Mesenchymal stem cell (in vitro differentiated cells and primary cell): ENCODE measurements at regions not wholly inside any gene's neighbourhood (a gene's known extent, or its start where the extent isn't known, plus 50 kb on each side); places are given as distances from the start of the nearest gene placed in this dataset.

Experiments used
- DNase-seq: peaks from one replicate; pipeline ENCODE4 v3.0.0-alpha.2; 2013
- H2AFZ ChIP-seq: one replicate; pipeline ENCODE4 v1.6.1; 2013; ENCODE audit warnings: low read depth, mild to moderate bottlenecking, control low read depth, inconsistent platforms, low read length, moderate library complexity
- H2AK5ac ChIP-seq: 2 replicates; pipeline ENCODE4 v1.6.1; 2013; ENCODE audit warnings: low read length, moderate library complexity, mild to moderate bottlenecking, inconsistent platforms; ENCODE audit not compliant: severe bottlenecking
- H2BK120ac ChIP-seq: one replicate; pipeline ENCODE4 v1.6.1; 2013; ENCODE audit warnings: low read depth, mild to moderate bottlenecking, inconsistent platforms, low read length, moderate library complexity
- H2BK12ac ChIP-seq, 2 experiments: one replicate each; pipeline ENCODE4 v1.6.1; 2013; ENCODE audit warnings: inconsistent platforms in 2 of 2, low read length in 2 of 2, mild to moderate bottlenecking in 2 of 2, moderate library complexity in 2 of 2, control low read depth in 1 of 2
- H2BK15ac ChIP-seq: one replicate; pipeline ENCODE4 v1.6.1; 2013; ENCODE audit warnings: mild to moderate bottlenecking, low read depth, inconsistent platforms; ENCODE audit not compliant: poor library complexity, severe bottlenecking
- H2BK5ac ChIP-seq: 2 replicates; pipeline ENCODE4 v1.6.1; 2013; ENCODE audit warnings: low read depth, mild to moderate bottlenecking, low read length, control low read depth, inconsistent platforms; ENCODE audit not compliant: poor library complexity, severe bottlenecking
- H3K14ac ChIP-seq, 2 experiments: one replicate each; pipeline ENCODE4 v1.6.1; 2013; ENCODE audit warnings: inconsistent platforms in 2 of 2, low read length in 2 of 2, control low read depth in 1 of 2, mild to moderate bottlenecking in 1 of 2, moderate library complexity in 1 of 2
- H3K18ac ChIP-seq, 2 experiments: one replicate each; pipeline ENCODE4 v1.6.1; 2013; ENCODE audit warnings: inconsistent platforms in 2 of 2, low read length in 2 of 2, control low read depth in 1 of 2, low read depth in 1 of 2, mild to moderate bottlenecking in 1 of 2
- H3K23ac ChIP-seq, 2 experiments: one replicate each; pipeline ENCODE4 v1.6.1; 2013; ENCODE audit warnings: inconsistent platforms in 2 of 2, low read length in 2 of 2, mild to moderate bottlenecking in 2 of 2, moderate library complexity in 2 of 2, control low read depth in 1 of 2
- H3K27ac ChIP-seq: 2 replicates; pipeline ENCODE4 v1.5.1; 2013; ENCODE audit warnings: mild to moderate bottlenecking, moderate library complexity, low read length, control low read depth, inconsistent platforms; ENCODE audit not compliant: poor library complexity, severe bottlenecking
- H3K27me3 ChIP-seq, 2 experiments: 2 replicates each; pipeline versions ENCODE4 v1.6.1 to v1.7.0; 2013; ENCODE audit warnings: low read length in 2 of 2, mild to moderate bottlenecking in 2 of 2, moderate library complexity in 2 of 2, control low read depth in 1 of 2, inconsistent platforms in 1 of 2; ENCODE audit not compliant: control insufficient read depth in 1 of 2, insufficient read depth in 1 of 2
- H3K36me3 ChIP-seq, 2 experiments: 2 replicates each; pipeline versions ENCODE4 v1.6.1 to v1.7.0; 2013; ENCODE audit warnings: low read length in 2 of 2, control low read depth in 1 of 2, inconsistent platforms in 1 of 2, low read depth in 1 of 2, mild to moderate bottlenecking in 1 of 2; ENCODE audit not compliant: insufficient read depth in 2 of 2, control insufficient read depth in 1 of 2
- H3K4ac ChIP-seq, 2 experiments: one replicate each; pipeline ENCODE4 v1.6.1; 2013; ENCODE audit warnings: inconsistent platforms in 2 of 2, low read length in 2 of 2, mild to moderate bottlenecking in 2 of 2, moderate library complexity in 2 of 2, control low read depth in 1 of 2, low read depth in 1 of 2
- H3K4me1 ChIP-seq: 2 replicates; pipeline ENCODE4 v1.6.1; 2013; ENCODE audit warnings: low read depth, low read length, control low read depth; ENCODE audit not compliant: control insufficient read depth, insufficient read depth
- H3K4me2 ChIP-seq: 2 replicates; pipeline ENCODE4 v1.6.1; 2013; ENCODE audit warnings: low read length, mild to moderate bottlenecking, inconsistent platforms; ENCODE audit not compliant: poor library complexity, severe bottlenecking
- H3K4me3 ChIP-seq, 2 experiments: 2 replicates each; pipeline versions ENCODE4 v1.5.1 to v1.7.0; 2013; ENCODE audit warnings: low read length in 2 of 2, mild to moderate bottlenecking in 2 of 2, control low read depth in 1 of 2, low read depth in 1 of 2; ENCODE audit not compliant: insufficient read depth in 1 of 2
- H3K79me1 ChIP-seq: replicated peaks from 2 replicates; pipeline ENCODE4 v1.6.1; 2013; ENCODE audit warnings: mild to moderate bottlenecking, control low read depth, low read length, inconsistent platforms; ENCODE audit not compliant: poor library complexity, severe bottlenecking
- H3K9ac ChIP-seq: 2 replicates; pipeline ENCODE4 v1.7.0; 2013; ENCODE audit warnings: mild to moderate bottlenecking, low read length, moderate library complexity
- H3K9me3 ChIP-seq: 2 replicates; pipeline ENCODE4 v1.7.0; 2013; ENCODE audit warnings: mild to moderate bottlenecking, low read length; ENCODE audit not compliant: control insufficient read depth
- H4K8ac ChIP-seq: one replicate; pipeline ENCODE4 v1.6.1; 2013; ENCODE audit warnings: inconsistent platforms, mild to moderate bottlenecking, low read length, moderate library complexity
- H4K91ac ChIP-seq: one replicate; pipeline ENCODE4 v1.6.1; 2013; ENCODE audit warnings: mild to moderate bottlenecking, low read length, inconsistent platforms
- WGBS: methylation state at CpG from one replicate; pipeline ENCODE4 v1.1.7; 2013; ENCODE audit warnings: mixed read lengths; 5-methylcytosine and 5-hydroxymethylcytosine counted together

DNA sequence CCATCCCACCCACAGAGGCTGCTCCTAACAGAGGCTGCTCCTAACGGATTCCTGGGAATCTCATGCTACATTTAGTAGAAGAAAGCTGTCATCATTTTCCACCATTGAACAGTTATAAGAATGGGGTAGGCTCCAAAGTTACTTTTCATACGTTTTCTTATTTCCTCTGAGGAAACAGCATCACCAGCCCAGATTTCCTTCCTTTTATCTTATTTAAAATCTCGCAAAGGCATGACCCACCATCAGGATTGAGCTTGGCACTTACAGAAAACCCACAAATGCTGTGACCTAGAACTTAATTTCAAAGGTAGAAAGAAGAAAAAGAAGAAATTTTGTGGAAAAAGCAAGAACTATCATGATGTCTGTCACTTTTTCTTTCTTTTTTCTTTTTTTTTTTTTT, 168.0 kb downstream of the LY86 start:
- no peak overlapping the region for H2BK5ac ChIP-seq
- H3K9ac ChIP-seq = no peak overlapping the region
- WGBS = 100% methylated on average over 1 of the region's 3 CpGs
- no peak overlapping the region for H3K14ac ChIP-seq
- no peak overlapping the region for H2BK120ac ChIP-seq
- no peak overlapping the region for H2AFZ ChIP-seq
- no peak overlapping the region for H3K27ac ChIP-seq
- peaks cover 0 to 4% of the 10 kb centered on the region in 2 experiments for H3K27me3 ChIP-seq
- no peak overlapping the region for H2AK5ac ChIP-seq
- H4K91ac ChIP-seq = no peak overlapping the region
- H3K23ac ChIP-seq = no peak overlapping the region
- no peaks in the 10 kb centered on the region for H3K79me1 ChIP-seq
- peaks cover 11% of the 10 kb centered on the region for H3K4me1 ChIP-seq
- H3K4me2 ChIP-seq = no peak overlapping the region
- H3K9me3 ChIP-seq = no peaks in the 10 kb centered on the region
- no peaks in the 10 kb centered on the region for H3K36me3 ChIP-seq
- DNase-seq = no peak
- H4K8ac ChIP-seq = no peak overlapping the region
- no peak overlapping the region for H3K4me3 ChIP-seq
- no peak overlapping the region for H3K18ac ChIP-seq
- no peak overlapping the region for H3K4ac ChIP-seq
- no peak overlapping the region for H2BK15ac ChIP-seq
- no peak overlapping the region for H2BK12ac ChIP-seq

DNA sequence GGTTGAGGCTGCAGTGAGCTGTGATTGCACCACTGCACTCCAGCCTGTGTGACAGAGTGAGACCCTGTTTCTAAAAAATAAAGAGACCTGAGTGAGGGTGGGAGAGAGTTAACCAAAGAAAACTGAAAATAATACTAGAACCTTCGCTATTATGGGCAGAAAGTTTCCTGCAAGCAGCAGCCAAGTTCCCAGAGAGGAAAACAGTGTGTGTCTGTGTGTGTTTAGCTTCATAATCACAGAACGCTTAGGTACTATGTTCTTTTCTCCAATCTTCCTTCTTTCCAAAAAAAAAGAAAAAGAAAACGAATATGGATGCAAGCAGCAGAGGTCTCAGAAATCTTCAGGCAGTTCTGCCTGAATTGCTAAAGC, 170.0 kb downstream of the LY86 start:
- no peak for DNase-seq
- Histone ChIP-seq H2BK12ac (peak overlapping the region in 1 of 2 experiments; percentile 90), H3K9ac (peak overlapping the region; percentile 64), H3K18ac (peak overlapping the region in 1 of 2 experiments; percentile 37), H3K4me1 (peaks cover 5% of the 10 kb centered on the region), H3K27ac (no peak overlapping the region), H3K4ac (peak overlapping the region in 1 of 2 experiments; percentile 7), H2BK120ac (no peak overlapping the region), H3K27me3 (peaks cover 0 to 9% of the 10 kb centered on the region in 2 experiments), H3K79me1 (no peaks in the 10 kb centered on the region), H3K9me3 (no peaks in the 10 kb centered on the region), H2BK5ac (no peak overlapping the region), H3K23ac (peak overlapping the region in 1 of 2 experiments; percentile 9), H2AFZ (peak overlapping the region; percentile 48), H4K8ac (peak overlapping the region; percentile 74), H3K4me2 (no peak overlapping the region), H3K36me3 (no peaks in the 10 kb centered on the region), H3K4me3 (no peak overlapping the region), H2BK15ac (no peak overlapping the region), H4K91ac (peak overlapping the region; percentile 89), H2AK5ac (no peak overlapping the region), H3K14ac (no peak overlapping the region)
- 66% methylated on average over 3 of the region's 3 CpGs for WGBS

DNA sequence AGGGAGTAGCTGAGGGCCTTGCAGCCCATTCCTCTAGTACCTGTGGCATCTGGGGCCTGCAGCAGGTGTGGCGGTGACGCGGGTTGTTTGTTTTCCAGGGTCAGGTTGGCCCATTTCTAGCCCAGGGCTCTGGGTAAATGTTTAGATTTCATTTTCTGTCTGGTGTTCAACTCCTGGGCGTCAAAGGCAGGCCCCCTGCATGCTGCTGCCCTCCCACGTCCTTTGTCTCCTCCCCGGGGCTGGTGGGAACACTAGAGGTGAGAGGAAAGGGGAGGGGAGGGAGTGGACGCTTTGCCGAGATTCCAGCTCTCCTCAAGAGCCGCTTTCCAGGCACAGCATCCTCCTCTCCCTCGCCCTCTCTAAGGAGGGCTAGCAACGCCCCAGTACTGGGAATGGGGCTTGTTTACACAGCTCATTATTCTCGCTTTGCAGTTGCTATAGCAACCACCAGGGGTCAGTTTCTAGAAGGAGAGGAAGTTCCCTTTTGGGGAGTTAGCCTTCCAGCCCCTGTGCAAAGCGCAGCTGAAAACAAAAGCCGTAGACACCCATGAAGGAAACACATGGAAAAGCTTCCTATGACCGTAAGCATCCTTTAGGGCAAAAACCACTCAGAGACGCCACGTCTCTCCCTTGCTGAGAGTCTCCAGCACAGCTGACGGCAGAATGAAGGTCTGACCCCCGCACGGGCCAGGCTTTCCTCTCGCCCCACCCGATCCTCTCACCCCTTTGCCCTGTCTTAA, 170.6 kb downstream of the LY86 start:
- Histone ChIP-seq H2BK5ac (no peak overlapping the region), H3K27ac (no peak overlapping the region), H2AFZ (peak overlapping the region; percentile 48), H2BK120ac (peak overlapping the region; percentile 61), H3K9me3 (no peaks in the 10 kb centered on the region), H2AK5ac (no peak overlapping the region), H3K23ac (peak overlapping the region in 1 of 2 experiments; percentile 9), H3K4ac (peak overlapping the region in 1 of 2 experiments; percentile 17), H3K27me3 (peaks cover 0 to 9% of the 10 kb centered on the region in 2 experiments), H3K18ac (peak overlapping the region; percentile 28 to 37), H3K36me3 (no peaks in the 10 kb centered on the region), H3K9ac (peak overlapping the region; percentile 64), H3K79me1 (no peaks in the 10 kb centered on the region), H2BK12ac (peak overlapping the region; percentile 5 to 90), H3K4me2 (no peak overlapping the region), H4K91ac (peak overlapping the region; percentile 89), H3K4me1 (peaks cover 5% of the 10 kb centered on the region), H2BK15ac (no peak overlapping the region), H3K14ac (peak overlapping the region in 1 of 2 experiments; percentile 77), H3K4me3 (peak overlapping the region in 1 of 2 experiments; percentile 55), H4K8ac (peak overlapping the region; percentile 74)
- WGBS = 36% methylated on average over 16 of the region's 22 CpGs
- peak; percentile 84 for DNase-seq

- Histone ChIP-seq H2BK5ac (no peak overlapping the region), H3K4me1 (peaks cover 7% of the 10 kb centered on the region), H3K27me3 (peaks cover 0 to 9% of the 10 kb centered on the region in 2 experiments), H3K4ac (no peak overlapping the region), H3K4me2 (no peak overlapping the region), H3K14ac (no peak overlapping the region), H4K8ac (no peak overlapping the region), H3K9ac (no peak overlapping the region), H3K23ac (no peak overlapping the region), H2BK120ac (no peak overlapping the region), H3K79me1 (no peaks in the 10 kb centered on the region), H3K9me3 (no peaks in the 10 kb centered on the region), H2AFZ (no peak overlapping the region), H2BK12ac (no peak overlapping the region), H3K18ac (peak overlapping the region in 1 of 2 experiments; percentile 14), H3K27ac (no peak overlapping the region), H4K91ac (no peak overlapping the region), H3K4me3 (no peak overlapping the region), H2AK5ac (no peak overlapping the region), H2BK15ac (no peak overlapping the region), H3K36me3 (no peaks in the 10 kb centered on the region)
- DNase-seq = no peak
- 95% methylated on average over 2 of the region's 3 CpGs for WGBS
Observed at GRCh38 chr6:6760002-6760401, 171.5 kb downstream of the LY86 start.
